Glomerular visceral epithelial cell (primary cell): ENCODE measurements at regions not wholly inside any gene's neighbourhood (a gene's known extent, or its start where the extent isn't known, plus 50 kb on each side); places are given as distances from the start of the nearest gene placed in this dataset.

Experiments
- DNase-seq: peaks from one replicate; pipeline ENCODE4 v3.0.0-alpha.2; 2016; ENCODE audit errors: extremely low spot score

GRCh38 chr10:78541481-78542140 is 507.9 kb downstream of the RPS24 start:
- no peak for DNase-seq

- DNase-seq, result no peak
These were observed 508.5 kb downstream of the RPS24 start for GRCh38 chr10:78542141-78542489.

GRCh38 chr10:78542521-78542920 is 508.9 kb downstream of the RPS24 start:
- no peak for DNase-seq

- no peak for DNase-seq
These were observed 509.5 kb downstream of the RPS24 start for GRCh38 chr10:78543031-78543748.

- no peak for DNase-seq
These were observed 510.2 kb downstream of the RPS24 start for GRCh38 chr10:78543749-78544362.

- DNase-seq, result no peak
These were observed 510.9 kb downstream of the RPS24 start for GRCh38 chr10:78544423-78545090.

GRCh38 chr10:78545756-78546155 is 512.1 kb downstream of the RPS24 start:
- DNase-seq, result no peak

GRCh38 chr10:78547397-78547796 is 513.7 kb downstream of the RPS24 start:
- no peak for DNase-seq

- DNase-seq, result no peak
These were observed 514.2 kb downstream of the RPS24 start for GRCh38 chr10:78547905-78548304.

- DNase-seq, result no peak
These were observed 514.7 kb downstream of the RPS24 start for GRCh38 chr10:78548369-78548768.

- no peak for DNase-seq
These were observed 515.7 kb downstream of the RPS24 start for GRCh38 chr10:78549140-78549935.

- no peak for DNase-seq
These were observed 516.4 kb downstream of the RPS24 start for GRCh38 chr10:78550090-78550489.

- no peak for DNase-seq
These were observed 517.1 kb downstream of the RPS24 start for GRCh38 chr10:78550716-78551115.

- no peak for DNase-seq
These were observed 517.4 kb upstream of the ZMIZ1 start for GRCh38 chr10:78551184-78552005.

- no peak for DNase-seq
These were observed 516.4 kb upstream of the ZMIZ1 start for GRCh38 chr10:78552261-78552811.

GRCh38 chr10:78553792-78554191 is 515.0 kb upstream of the ZMIZ1 start:
- DNase-seq, result no peak

GRCh38 chr10:78555128-78555527 is 513.6 kb upstream of the ZMIZ1 start:
- no peak for DNase-seq

- no peak for DNase-seq
These were observed 511.9 kb upstream of the ZMIZ1 start for GRCh38 chr10:78556705-78557432.

GRCh38 chr10:78557433-78557925 is 511.3 kb upstream of the ZMIZ1 start:
- DNase-seq, result no peak
